Colonic mucosa (tissue), 4 donors: ENCODE measurements at regions not wholly inside any gene's neighbourhood (a gene's known extent, or its start where the extent isn't known, plus 50 kb on each side); places are given as distances from the start of the nearest gene placed in this dataset.

Experiments used
- DNase-seq: peaks from one replicate; pipeline ENCODE4 v3.0.0-alpha.2; 2020
- H3K27ac ChIP-seq: fragments of 200-600 bp; one replicate; pipeline ENCODE4 v1.8.0; 2021
- H3K27me3 ChIP-seq: fragments of 200-600 bp; one replicate; pipeline ENCODE4 v1.8.0; 2021
- H3K36me3 ChIP-seq: fragments of 200-600 bp; one replicate; pipeline ENCODE4 v1.8.0; 2021
- H3K4me1 ChIP-seq: fragments of 200-600 bp; one replicate; pipeline ENCODE4 v1.8.0; 2021; ENCODE audit warnings: mild to moderate bottlenecking
- H3K4me3 ChIP-seq: fragments of 200-600 bp; one replicate; pipeline ENCODE4 v1.8.0; 2021
- H3K9ac ChIP-seq, 2 donors: one replicate each; pipeline ENCODE4 v1.7.0; 2013; ENCODE audit warnings: control low read depth in 2 of 2, low read depth in 2 of 2, low read length in 2 of 2
- H3K9me3 ChIP-seq: fragments of 200-600 bp; one replicate; pipeline ENCODE4 v1.8.0; 2021
- CTCF ChIP-seq: fragments of 200-600 bp; IDR thresholded peaks from one replicate; pipeline ENCODE4 v1.8.0; 2022; ENCODE audit warnings: antibody characterized with exemption, mild to moderate bottlenecking
- intact Hi-C: fragments of 100-400 bp; cut with DNase I; formaldehyde crosslinking; loops from one replicate; pipeline ENCODE4 v1.14.1; 2022
- donor health status: healthy.
- donor health status: DM: no; HTN: no; CAD: no.
- donor health status: DM: no; HTN: no; CAD: no.

GRCh38 chr5:75002271-75002670 lies 50.1 kb downstream of the GCNT4 start:
- Histone ChIP-seq H3K9ac (no peak overlapping the region), H3K27ac (no peak overlapping the region), H3K4me1 (no peaks in the 10 kb centered on the region), H3K27me3 (no peaks in the 10 kb centered on the region), H3K36me3 (no peaks in the 10 kb centered on the region), H3K4me3 (no peak overlapping the region), H3K9me3 (no peaks in the 10 kb centered on the region)
- no peak for TF ChIP-seq CTCF
- intact Hi-C loops = no loop called here
- no peak for DNase-seq

GRCh38 chr5:74995926-74996325 lies 56.4 kb downstream of the GCNT4 start:
- H3K9ac ChIP-seq = no peak overlapping the region
- no peak for TF ChIP-seq CTCF
- no peak for DNase-seq
- no peak overlapping the region for H3K27ac ChIP-seq
- no peaks in the 10 kb centered on the region for H3K36me3 ChIP-seq
- intact Hi-C loops = no loop called here
- H3K27me3 ChIP-seq = no peaks in the 10 kb centered on the region
- no peaks in the 10 kb centered on the region for H3K9me3 ChIP-seq
- H3K4me1 ChIP-seq = no peaks in the 10 kb centered on the region
- H3K4me3 ChIP-seq = no peak overlapping the region

GRCh38 chr5:74994826-74995225 lies 57.5 kb downstream of the GCNT4 start:
- intact Hi-C loops = no loop called here
- Histone ChIP-seq H3K4me1 (no peaks in the 10 kb centered on the region), H3K4me3 (no peak overlapping the region), H3K27ac (no peak overlapping the region), H3K27me3 (no peaks in the 10 kb centered on the region), H3K36me3 (no peaks in the 10 kb centered on the region), H3K9me3 (no peaks in the 10 kb centered on the region), H3K9ac (no peak overlapping the region)
- DNase-seq = no peak
- no peak for TF ChIP-seq CTCF

- no peaks in the 10 kb centered on the region for H3K27me3 ChIP-seq
- H3K9me3 ChIP-seq = no peaks in the 10 kb centered on the region
- no peak for TF ChIP-seq CTCF
- H3K36me3 ChIP-seq = no peaks in the 10 kb centered on the region
- H3K4me1 ChIP-seq = no peaks in the 10 kb centered on the region
- H3K4me3 ChIP-seq = no peak overlapping the region
- no peak overlapping the region for H3K9ac ChIP-seq
- no peak overlapping the region for H3K27ac ChIP-seq
- intact Hi-C loops = no loop called here
- no peak for DNase-seq
Observed at GRCh38 chr5:74993743-74994142, 58.6 kb downstream of the GCNT4 start.

GRCh38 chr5:74992791-74993190 lies 59.6 kb downstream of the GCNT4 start:
- H3K27me3 ChIP-seq = no peaks in the 10 kb centered on the region
- H3K9me3 ChIP-seq = no peaks in the 10 kb centered on the region
- H3K4me1 ChIP-seq = no peaks in the 10 kb centered on the region
- no peak for DNase-seq
- H3K36me3 ChIP-seq = no peaks in the 10 kb centered on the region
- TF ChIP-seq CTCF = no peak
- H3K27ac ChIP-seq = no peak overlapping the region
- no peak overlapping the region for H3K4me3 ChIP-seq
- no peak overlapping the region for H3K9ac ChIP-seq
- intact Hi-C loops = no loop called here

GRCh38 chr5:74991522-74991921 lies 60.8 kb downstream of the GCNT4 start:
- no peaks in the 10 kb centered on the region for H3K4me1 ChIP-seq
- H3K9me3 ChIP-seq = no peaks in the 10 kb centered on the region
- TF ChIP-seq CTCF = no peak
- no peaks in the 10 kb centered on the region for H3K36me3 ChIP-seq
- intact Hi-C loops = no loop called here
- H3K27ac ChIP-seq = no peak overlapping the region
- H3K9ac ChIP-seq = no peak overlapping the region
- no peak for DNase-seq
- H3K4me3 ChIP-seq = no peak overlapping the region
- H3K27me3 ChIP-seq = no peaks in the 10 kb centered on the region
